Uterus (tissue), 2 donors: ENCODE measurements at regions not wholly inside any gene's neighbourhood (a gene's known extent, or its start where the extent isn't known, plus 50 kb on each side); places are given as distances from the start of the nearest gene placed in this dataset.

Experiments used
- POLR2A ChIP-seq, 2 donors: fragments of 450-650 bp; IDR thresholded peaks; one replicate each; pipeline ENCODE4 v1.6.1; 2016; ENCODE audit warnings: antibody characterized with exemption in 2 of 2, mild to moderate bottlenecking in 1 of 2, moderate library complexity in 1 of 2
- TF ChIP-seq, protein P1 (sequence below), 4 experiments: fragments of 200-600 bp in 2 of 4; fragments of 450-650 bp in 2 of 4; sonication (generic) in 2 of 4; IDR thresholded peaks; one replicate each; pipeline ENCODE4 v1.5.1; 2016 to 2019; ENCODE audit warnings: antibody characterized with exemption in 4 of 4, mild to moderate bottlenecking in 2 of 4, moderate library complexity in 1 of 4

DNA sequence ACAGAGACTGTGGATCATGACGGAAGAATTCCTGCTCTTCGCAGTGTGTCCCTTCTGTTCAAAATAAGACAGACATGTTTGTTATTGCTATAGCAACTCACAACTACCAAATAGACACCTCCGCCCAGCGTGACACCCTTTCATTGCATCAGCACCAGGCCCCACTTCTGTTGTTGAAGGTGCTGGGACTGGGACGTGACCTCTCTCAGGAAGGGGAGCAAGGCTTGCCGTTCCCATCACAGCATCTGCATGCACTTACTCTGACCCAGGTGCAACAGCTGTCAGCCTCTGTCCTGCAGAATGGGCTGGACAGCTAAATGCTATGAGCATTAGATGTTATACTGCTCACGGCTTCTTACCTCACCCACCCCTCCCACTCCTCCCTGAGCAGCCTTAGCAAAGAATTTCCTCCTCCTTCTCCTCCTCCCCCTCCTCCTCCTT lies 94.1 kb downstream of the DACT2 start:
- TF ChIP-seq, protein P1, sequence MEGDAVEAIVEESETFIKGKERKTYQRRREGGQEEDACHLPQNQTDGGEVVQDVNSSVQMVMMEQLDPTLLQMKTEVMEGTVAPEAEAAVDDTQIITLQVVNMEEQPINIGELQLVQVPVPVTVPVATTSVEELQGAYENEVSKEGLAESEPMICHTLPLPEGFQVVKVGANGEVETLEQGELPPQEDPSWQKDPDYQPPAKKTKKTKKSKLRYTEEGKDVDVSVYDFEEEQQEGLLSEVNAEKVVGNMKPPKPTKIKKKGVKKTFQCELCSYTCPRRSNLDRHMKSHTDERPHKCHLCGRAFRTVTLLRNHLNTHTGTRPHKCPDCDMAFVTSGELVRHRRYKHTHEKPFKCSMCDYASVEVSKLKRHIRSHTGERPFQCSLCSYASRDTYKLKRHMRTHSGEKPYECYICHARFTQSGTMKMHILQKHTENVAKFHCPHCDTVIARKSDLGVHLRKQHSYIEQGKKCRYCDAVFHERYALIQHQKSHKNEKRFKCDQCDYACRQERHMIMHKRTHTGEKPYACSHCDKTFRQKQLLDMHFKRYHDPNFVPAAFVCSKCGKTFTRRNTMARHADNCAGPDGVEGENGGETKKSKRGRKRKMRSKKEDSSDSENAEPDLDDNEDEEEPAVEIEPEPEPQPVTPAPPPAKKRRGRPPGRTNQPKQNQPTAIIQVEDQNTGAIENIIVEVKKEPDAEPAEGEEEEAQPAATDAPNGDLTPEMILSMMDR (IDR thresholded peaks at IDR 0.05), result no peak
- no peak for TF ChIP-seq POLR2A (IDR thresholded peaks at IDR 0.05)
